ENCODE measurements at regions not wholly inside any gene's neighbourhood (a gene's known extent, or its start where the extent isn't known, plus 50 kb on each side); places are given as distances from the start of the nearest gene placed in this dataset.

GRCh38 chr2:18503376-18504228, 56.9 kb downstream of the RDH14 start:
- DNase-seq, result no peak
- Histone ChIP-seq H3K4me3 (replicated peaks in 1 of 3) (no peak overlapping the region), H3K4me1 (no peaks in the 10 kb centered on the region), H3K9me3 (no peaks in the 10 kb centered on the region), H3K27me3 (no peaks in the 10 kb centered on the region), H3K36me3 (no peaks in the 10 kb centered on the region), H3K27ac (no peak overlapping the region)
- TF ChIP-seq POLR2A (IDR thresholded peaks at IDR 0.05), result no peak
- no peak for TF ChIP-seq CTCF (IDR thresholded peaks at IDR 0.05)
- WGBS, 2 donors, result 56 to 60% methylated on average over 8 of the region's 8 CpGs
- intact Hi-C loops (cut with DNase I), result no loop called here

DNA sequence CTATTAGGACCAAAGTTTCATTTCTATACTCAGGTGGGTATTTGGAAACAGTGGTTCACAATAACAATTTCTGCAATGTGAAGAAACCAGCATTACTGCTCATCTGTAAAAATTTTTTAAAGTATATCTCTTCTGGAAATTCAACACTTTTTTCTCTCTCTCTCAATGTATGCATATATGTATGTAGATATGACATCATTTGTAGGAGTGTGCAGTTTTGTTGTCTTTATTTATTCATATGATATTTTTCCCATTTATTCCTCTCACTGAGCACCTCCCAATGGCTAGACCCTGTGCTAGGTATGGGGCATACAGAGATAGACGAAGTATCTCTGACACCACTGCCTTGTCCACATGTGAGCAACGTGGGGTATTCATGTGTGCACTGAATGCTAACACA, 58.3 kb downstream of the RDH14 start:
- DNase-seq, result no peak
- intact Hi-C loops (cut with DNase I), result no loop called here
- 81 to 83% methylated on average over 2 of the region's 2 CpGs for WGBS, 2 donors
- H3K27ac ChIP-seq, result no peak overlapping the region
- H3K4me3 ChIP-seq (replicated peaks in 1 of 3), result no peak overlapping the region
- H3K36me3 ChIP-seq, result no peaks in the 10 kb centered on the region
- no peak for TF ChIP-seq CTCF (IDR thresholded peaks at IDR 0.05)
- H3K9me3 ChIP-seq, result no peaks in the 10 kb centered on the region
- no peaks in the 10 kb centered on the region for H3K4me1 ChIP-seq
- H3K27me3 ChIP-seq, result no peaks in the 10 kb centered on the region

DNA sequence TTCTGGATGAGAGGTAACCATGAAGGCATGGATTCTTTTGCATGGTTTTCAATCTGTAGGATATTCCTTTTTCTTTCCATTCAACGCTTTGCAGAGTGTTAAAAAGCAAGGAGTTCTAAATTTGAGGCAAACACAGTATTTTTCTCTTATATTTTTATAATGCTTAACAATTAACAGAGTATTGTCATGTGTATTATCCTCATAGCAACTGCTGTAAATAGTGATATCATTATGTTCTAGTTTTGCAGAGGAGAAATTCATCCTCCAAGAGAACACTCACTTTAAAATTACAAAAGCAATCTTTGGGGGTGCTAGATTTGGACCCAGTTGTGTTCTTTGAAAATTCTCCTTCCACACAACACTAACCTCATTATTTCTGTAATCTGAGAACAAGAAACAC, 58.7 kb downstream of the RDH14 start:
- no peak for DNase-seq
- intact Hi-C loops (cut with DNase I), result no loop called here
- whole genome bisulfite sequencing, 2 donors, result 76 to 84% methylated on average over 1 of the region's 1 CpG
- Histone ChIP-seq H3K27ac (no peak overlapping the region), H3K36me3 (no peaks in the 10 kb centered on the region), H3K9me3 (no peaks in the 10 kb centered on the region), H3K4me1 (no peaks in the 10 kb centered on the region), H3K4me3 (replicated peaks in 1 of 3) (no peak overlapping the region), H3K27me3 (no peaks in the 10 kb centered on the region)
- TF ChIP-seq CTCF (IDR thresholded peaks at IDR 0.05) (no peak), POLR2A (IDR thresholded peaks at IDR 0.05) (no peak)

DNA sequence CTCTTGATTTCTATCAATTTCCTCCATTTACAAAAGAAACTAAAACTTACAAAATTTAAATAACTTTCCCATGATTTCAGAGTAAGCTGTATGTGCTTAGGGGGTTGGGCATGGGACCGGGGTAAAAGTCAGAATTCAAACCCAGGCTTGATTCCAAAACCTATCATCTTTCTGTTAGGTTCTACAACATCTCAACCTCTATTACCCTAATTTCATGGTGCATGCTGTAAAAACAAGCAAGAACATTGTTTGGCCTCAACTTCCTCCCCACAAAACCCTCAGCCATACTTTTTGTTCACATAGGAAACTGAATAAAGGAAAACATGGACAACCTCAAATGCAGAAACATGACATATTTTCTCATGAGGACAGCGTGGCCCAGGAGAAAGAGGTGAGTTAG, 59.3 kb downstream of the RDH14 start:
- Histone ChIP-seq H3K4me3 (replicated peaks in 1 of 3) (no peak overlapping the region), H3K27ac (no peak overlapping the region), H3K4me1 (no peaks in the 10 kb centered on the region), H3K36me3 (no peaks in the 10 kb centered on the region), H3K27me3 (no peaks in the 10 kb centered on the region), H3K9me3 (no peaks in the 10 kb centered on the region)
- DNase-seq, result no peak
- TF ChIP-seq CTCF (IDR thresholded peaks at IDR 0.05) (no peak), POLR2A (IDR thresholded peaks at IDR 0.05) (no peak)
- 81 to 92% methylated on average over 2 of the region's 2 CpGs for WGBS, 2 donors
- intact Hi-C loops (cut with DNase I), result no loop called here

DNA sequence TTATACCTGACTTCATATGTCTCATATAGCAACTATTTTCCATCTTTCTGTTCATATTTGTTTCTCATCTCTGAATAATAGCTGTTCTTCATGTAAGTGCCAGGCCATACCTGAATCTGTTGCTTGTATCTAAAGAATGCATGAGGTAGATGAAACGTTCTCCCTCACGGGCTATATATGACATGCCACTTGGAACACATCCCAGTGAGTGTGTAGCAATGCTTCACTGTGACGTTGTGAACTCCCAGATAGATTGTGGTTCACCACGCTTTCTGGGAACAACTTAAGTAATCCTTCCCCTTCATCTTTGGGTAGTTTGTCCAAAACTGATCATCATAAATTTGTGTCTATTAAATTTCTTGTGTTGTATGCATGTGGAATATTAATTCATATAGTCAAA, 60.1 kb downstream of the RDH14 start:
- Histone ChIP-seq H3K27ac (no peak overlapping the region), H3K36me3 (no peaks in the 10 kb centered on the region), H3K9me3 (no peaks in the 10 kb centered on the region), H3K27me3 (no peaks in the 10 kb centered on the region), H3K4me3 (replicated peaks in 1 of 3) (no peak overlapping the region), H3K4me1 (no peaks in the 10 kb centered on the region)
- no peak for DNase-seq
- WGBS, 2 donors, result 54 to 62% methylated on average over 4 of the region's 4 CpGs
- TF ChIP-seq POLR2A (IDR thresholded peaks at IDR 0.05) (no peak), CTCF (IDR thresholded peaks at IDR 0.05) (no peak)
- intact Hi-C loops (cut with DNase I), result no loop called here
